Heart right ventricle (tissue), 16 donors: ENCODE measurements at regions not wholly inside any gene's neighbourhood (a gene's known extent, or its start where the extent isn't known, plus 50 kb on each side); places are given as distances from the start of the nearest gene placed in this dataset.
A peak's percentile ranks its signal among the peaks of the same experiment; 100 is the strongest.
"Not testable (repeated sequence)": the region's sequence is repeated elsewhere in the genome, so short reads cannot be mapped to it uniquely, and the experiment has no call there.

Source experiments
- ATAC-seq, 8 donors: fragments of 200-7000 bp; cut with Tn5 transposase; one replicate each; pipeline ENCODE4 v1.9.1; 2020; ENCODE audit warnings: mild to moderate bottlenecking in 8 of 8, moderate library complexity in 8 of 8, moderate number of reproducible peaks in 1 of 8
- DNase-seq, 2 donors: peaks; one replicate each; pipeline ENCODE4 v3.0.0-alpha.2; 2020
- H3K27ac ChIP-seq, 10 donors: fragments of 200-600 bp; sonication (generic) in 2 of 10; one replicate each; pipeline versions ENCODE4 v1.5.0 to v1.8.0; 2020 to 2022; ENCODE audit warnings: mild to moderate bottlenecking in 3 of 10
- H3K27me3 ChIP-seq, 7 donors: fragments of 200-600 bp; one replicate each; pipeline ENCODE4 v1.8.0; 2021 to 2022; ENCODE audit warnings: mild to moderate bottlenecking in 2 of 7
- H3K36me3 ChIP-seq, 9 donors: fragments of 200-600 bp; sonication (generic) in 1 of 9; one replicate each; pipeline versions ENCODE4 v1.5.0 to v1.8.0; 2020 to 2022; ENCODE audit warnings: mild to moderate bottlenecking in 2 of 9
- H3K4me1 ChIP-seq, 9 donors: fragments of 200-600 bp; sonication (generic) in 1 of 9; one replicate each; pipeline versions ENCODE4 v1.5.0 to v1.8.0; 2020 to 2022; ENCODE audit warnings: mild to moderate bottlenecking in 4 of 9
- H3K4me3 ChIP-seq, 10 donors: fragments of 200-600 bp; sonication (generic) in 2 of 10; one replicate each; pipeline versions ENCODE4 v1.5.0 to v1.8.0; 2020 to 2022; ENCODE audit warnings: mild to moderate bottlenecking in 7 of 10, moderate library complexity in 2 of 10
- H3K9me3 ChIP-seq, 11 donors: fragments of 200-600 bp in 10 of 11; sonication (generic) in 2 of 11; one replicate each; pipeline versions ENCODE4 v1.5.0 to v1.8.0; 2013 to 2022; ENCODE audit warnings: mild to moderate bottlenecking in 2 of 11, control low read depth in 1 of 11, moderate library complexity in 1 of 11
- WGBS, 2 donors: extraction: QIAGEN DNeasy Blood & Tissue Kit; methylation state at CpG; one replicate each; pipeline ENCODE4 v1.1.7; 2013; ENCODE audit warnings: inconsistent platforms in 1 of 2; 5-methylcytosine and 5-hydroxymethylcytosine counted together
- intact Hi-C, 10 donors: fragments of 100-400 bp; cut with DNase I; formaldehyde crosslinking; loops; one replicate each; pipeline versions ENCODE4 v1.11.1 to v1.14.2; 2022
- TF ChIP-seq, protein P1 (sequence below), 9 donors: fragments of 200-600 bp; sonication (generic) in 2 of 9; IDR thresholded peaks; one replicate each; pipeline versions ENCODE4 v1.5.0 to v1.8.0; 2021 to 2022; ENCODE audit warnings: antibody characterized with exemption in 9 of 9, mild to moderate bottlenecking in 5 of 9, moderate library complexity in 1 of 9
- donor health status: Arrhythmogenic right ventricular cardiomyopathy.
- donor health status: ischemic (EF 13 %, LVEDD 7.1; RV severe dilation, severe dysfunction).
- donor health status: healthy with polysubstance abuse.
- donor health status: DM: no; HTN: yes; CAD: no.
- donor health status: DM: no; HTN: no; CAD: no.
- donor health status: ischemic (EF 25% LVEDD 6.9; RV normal size, moderate dysfunction).
- donor health status: ischemic (EF 25% LVEDD 5.7; RV mildly dilated, moderate dysfunction).
- donor health status: healthy.
- donor health status: DM: yes; HTN: yes; CAD: no.
- donor health status: Ischemic cardiomyopathy.
- donor health status: ischemic (EF 35%, LVEDD 5.7; RV mildly dilated, moderate dysfunction).
- donor health status: nonischemic (EF 11% LVEDD 7.7; RV severe dilation, severe dysfunction).
- donor health status: DM: yes; HTN: yes; CAD: no.
- donor health status: PGD.
- donor health status: ischemic (EF 29% LVEDD 5.4; RV normal size, mild dysfunction).
- donor health status: nonischemic (EF 23%, LVEDD 6.1; RV moderate dilation, normal function).

- TF ChIP-seq, protein P1, sequence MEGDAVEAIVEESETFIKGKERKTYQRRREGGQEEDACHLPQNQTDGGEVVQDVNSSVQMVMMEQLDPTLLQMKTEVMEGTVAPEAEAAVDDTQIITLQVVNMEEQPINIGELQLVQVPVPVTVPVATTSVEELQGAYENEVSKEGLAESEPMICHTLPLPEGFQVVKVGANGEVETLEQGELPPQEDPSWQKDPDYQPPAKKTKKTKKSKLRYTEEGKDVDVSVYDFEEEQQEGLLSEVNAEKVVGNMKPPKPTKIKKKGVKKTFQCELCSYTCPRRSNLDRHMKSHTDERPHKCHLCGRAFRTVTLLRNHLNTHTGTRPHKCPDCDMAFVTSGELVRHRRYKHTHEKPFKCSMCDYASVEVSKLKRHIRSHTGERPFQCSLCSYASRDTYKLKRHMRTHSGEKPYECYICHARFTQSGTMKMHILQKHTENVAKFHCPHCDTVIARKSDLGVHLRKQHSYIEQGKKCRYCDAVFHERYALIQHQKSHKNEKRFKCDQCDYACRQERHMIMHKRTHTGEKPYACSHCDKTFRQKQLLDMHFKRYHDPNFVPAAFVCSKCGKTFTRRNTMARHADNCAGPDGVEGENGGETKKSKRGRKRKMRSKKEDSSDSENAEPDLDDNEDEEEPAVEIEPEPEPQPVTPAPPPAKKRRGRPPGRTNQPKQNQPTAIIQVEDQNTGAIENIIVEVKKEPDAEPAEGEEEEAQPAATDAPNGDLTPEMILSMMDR (IDR thresholded peaks at IDR 0.05), result no peak
- intact Hi-C loops, result loop anchor here in 1 of 10 donors (2.0 kb wide), 1 partner anchor 27 kb away; no protein-coding TSS in a partner anchor
Measured at GRCh38 chr22:19597399-19597735, 73.2 kb upstream of the CLDN5 start.

DNA sequence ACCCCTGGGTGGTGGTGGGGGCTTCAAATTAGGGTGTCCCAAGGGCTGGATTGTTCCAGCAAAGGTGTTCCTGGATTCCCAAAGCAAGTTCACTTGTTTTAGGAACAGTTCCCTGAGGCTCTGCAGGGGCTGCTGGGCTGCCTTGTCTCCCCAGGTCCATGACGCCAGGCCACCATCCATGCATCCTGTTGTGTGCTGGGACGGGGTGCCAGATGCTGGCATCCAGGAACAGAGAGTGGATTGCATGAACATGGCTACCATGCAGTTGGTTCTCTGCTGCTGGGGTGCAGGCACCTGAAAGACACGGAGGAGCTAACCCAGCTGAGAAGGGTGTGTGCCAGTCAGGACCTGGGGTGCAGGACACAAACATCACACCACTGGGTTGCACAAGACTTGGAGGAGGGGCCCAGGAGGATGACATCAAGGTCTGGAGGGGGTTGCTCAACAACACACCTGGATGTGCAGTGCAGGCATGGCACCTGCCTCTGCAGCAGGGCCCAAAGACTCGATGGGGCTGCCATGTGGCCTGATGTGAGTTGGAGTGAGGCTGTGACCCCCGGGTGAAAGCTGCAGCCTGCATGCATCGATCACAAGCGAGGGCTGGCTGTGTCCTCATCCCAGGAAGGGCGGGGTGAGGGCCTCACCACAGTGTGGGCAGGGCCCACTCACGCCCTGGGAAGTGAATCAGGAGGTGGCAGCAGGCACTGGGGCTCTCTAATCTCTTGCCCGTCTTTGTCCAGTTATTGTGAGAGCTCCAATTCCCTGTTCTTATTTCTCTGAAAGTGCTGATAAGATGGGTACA lies 74.0 kb upstream of the CLDN5 start:
- H3K27ac ChIP-seq, result peak overlapping the region in 1 of 10 donors; percentile 60
- WGBS, 2 donors, result 66 to 67% methylated on average over 10 of the region's 10 CpGs
- H3K36me3 ChIP-seq, result no peaks in the 10 kb centered on the region
- intact Hi-C loops, result no loop called here
- ATAC-seq (peak in 4 of 8 donors; percentile 32 to 65 (median 54)), DNase-seq (no peak)
- H3K4me3 ChIP-seq, result no peak overlapping the region
- TF ChIP-seq, protein P1 (IDR thresholded peaks at IDR 0.05), result no peak
- peaks cover 0 to 3% (median 0%) of the 10 kb centered on the region in 7 donors for H3K27me3 ChIP-seq
- H3K4me1 ChIP-seq, result peaks cover 0 to 29% (median 11%) of the 10 kb centered on the region in 9 donors
- H3K9me3 ChIP-seq, result no peaks in the 10 kb centered on the region

More at GRCh38 chr22:19597399-19597735, 73.2 kb upstream of the CLDN5 start:
- H3K27me3 ChIP-seq, result peaks cover 0 to 3% (median 0%) of the 10 kb centered on the region in 7 donors
- H3K4me1 ChIP-seq, result peaks cover 0 to 30% (median 15%) of the 10 kb centered on the region in 9 donors
- 76 to 77% methylated on average over 7 of the region's 7 CpGs for WGBS, 2 donors
- no peaks in the 10 kb centered on the region for H3K9me3 ChIP-seq
- peak overlapping the region in 2 of 10 donors; percentile 1 to 60 for H3K27ac ChIP-seq
- no peaks in the 10 kb centered on the region for H3K36me3 ChIP-seq
- no peak for DNase-seq
- peak in 3 of 8 donors; percentile 28 to 45 (median 43) for ATAC-seq
- no peak overlapping the region for H3K4me3 ChIP-seq

- WGBS, 2 donors, result 94 to 95% methylated on average over 5 of the region's 5 CpGs
- ATAC-seq (no peak), DNase-seq (no peak)
- intact Hi-C loops, result no loop called here
- TF ChIP-seq, protein P1 (IDR thresholded peaks at IDR 0.05), result no peak
- Histone ChIP-seq H3K4me3 (no peak overlapping the region), H3K9me3 (no peaks in the 10 kb centered on the region), H3K4me1 (peaks cover 0 to 23% (median 7%) of the 10 kb centered on the region in 9 donors), H3K27me3 (peaks cover 0 to 3% (median 0%) of the 10 kb centered on the region in 7 donors), H3K36me3 (no peaks in the 10 kb centered on the region), H3K27ac (peak overlapping the region in 1 of 10 donors; percentile 60)
Measured at GRCh38 chr22:19599004-19599403, 74.8 kb upstream of the CLDN5 start.

DNA sequence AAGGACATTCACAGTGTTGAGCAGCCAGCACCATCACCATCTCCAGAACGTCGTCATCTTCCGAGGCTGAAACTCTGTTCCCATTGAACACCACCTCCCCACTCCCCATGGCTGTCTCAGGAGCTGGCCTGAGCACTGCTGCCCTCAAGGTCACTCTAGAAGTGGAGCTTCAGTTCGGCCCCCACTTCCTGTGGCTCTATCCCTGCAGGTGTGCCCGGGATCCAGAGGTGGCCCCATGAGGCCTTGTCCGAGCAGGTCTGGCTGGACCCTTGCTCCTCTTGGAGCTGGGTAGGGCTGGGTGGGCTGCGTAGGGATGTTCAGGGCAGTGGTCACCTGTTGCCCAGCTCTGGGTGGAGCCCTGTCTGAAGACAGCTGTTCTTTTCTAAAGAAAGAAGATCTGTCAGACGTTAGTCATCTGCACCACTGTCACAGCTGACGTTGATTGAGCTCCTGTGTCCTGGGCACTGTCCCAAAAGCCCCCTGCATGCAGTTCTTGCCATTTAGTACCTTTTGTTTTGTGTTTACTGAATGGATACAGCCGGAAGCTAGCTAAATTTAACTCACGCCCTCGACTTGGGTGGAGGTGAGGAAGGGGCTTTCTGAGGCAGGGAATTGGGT lies 75.5 kb upstream of the CLDN5 start:
- Histone ChIP-seq H3K4me3 (no peak overlapping the region), H3K4me1 (peaks cover 0 to 26% (median 8%) of the 10 kb centered on the region in 9 donors), H3K27me3 (peaks cover 0 to 3% (median 0%) of the 10 kb centered on the region in 7 donors), H3K9me3 (no peaks in the 10 kb centered on the region), H3K36me3 (no peaks in the 10 kb centered on the region), H3K27ac (no peak overlapping the region)
- ATAC-seq (peak in 1 of 8 donors; percentile 47), DNase-seq (no peak)
- TF ChIP-seq, protein P1 (IDR thresholded peaks at IDR 0.05), result no peak
- 65 to 70% methylated on average over 12 of the region's 12 CpGs for WGBS, 2 donors
- intact Hi-C loops, result no loop called here

GRCh38 chr22:19603346-19603745 lies 79.1 kb upstream of the CLDN5 start:
- WGBS, 2 donors, result 81 to 94% methylated on average over 4 of the region's 4 CpGs
- H3K27ac ChIP-seq, DNase-seq, intact Hi-C loops, ATAC-seq, H3K9me3 ChIP-seq, H3K36me3 ChIP-seq, H3K4me3 ChIP-seq: not testable (repeated sequence)
- H3K27me3 ChIP-seq, result peaks cover 4 to 18% (median 8%) of the 10 kb centered on the region in 7 donors
- peaks cover 0 to 30% (median 13%) of the 10 kb centered on the region in 9 donors for H3K4me1 ChIP-seq
